ENCODE measurements at regions not wholly inside any gene's neighbourhood (a gene's known extent, or its start where the extent isn't known, plus 50 kb on each side); places are given as distances from the start of the nearest gene placed in this dataset.
A peak's percentile ranks its signal among the peaks of the same experiment; 100 is the strongest.

GRCh38 chr16:72666267-72666666, 381.7 kb downstream of the ZFHX3 start:
- H3K36me3 ChIP-seq (ENCODE audit: control insufficient read depth, insufficient read depth, low read length): no peaks in the 10 kb centered on the region
- H3K36me3 Mint-ChIP-seq (ENCODE audit: insufficient read depth, unreplicated experiment): no peaks in the 10 kb centered on the region
- no peaks in the 10 kb centered on the region for H3K4me1 Mint-ChIP-seq (ENCODE audit: low read depth, unreplicated experiment)
- no peak overlapping the region for H3K4me3 Mint-ChIP-seq (ENCODE audit: unreplicated experiment)
- POLR2A ChIA-PET: no interaction called here
- no peaks in the 10 kb centered on the region for H3K27me3 ChIP-seq (replicated peaks; ENCODE audit: control insufficient read depth, insufficient read depth, low read length)
- H3K9me3 Mint-ChIP-seq (ENCODE audit: unreplicated experiment): no peaks in the 10 kb centered on the region
- no peaks in the 10 kb centered on the region for H3K4me1 ChIP-seq
- H3K27ac Mint-ChIP-seq (ENCODE audit: unreplicated experiment): no peak overlapping the region
- no peaks in the 10 kb centered on the region for H3K9me3 ChIP-seq
- intact Hi-C loops (cut with micrococcal nuclease; ENCODE audit: unreplicated experiment): loop anchor here (10.0 kb wide), 1 partner anchor 101 kb away; no protein-coding TSS in a partner anchor
- CTCF ChIA-PET: no interaction called here
- no peaks in the 10 kb centered on the region for H3K27me3 Mint-ChIP-seq (ENCODE audit: insufficient read depth, unreplicated experiment)
- H3K4me3 ChIP-seq (ENCODE audit: low read depth, low read length): no peak overlapping the region
- no peak for DNase-seq
- BruUV-seq (replicated peaks): no TSS peak
- TF ChIP-seq CTCF (IDR thresholded peaks at IDR 0.05; ENCODE audit: insufficient read depth in 1 of 2, low read depth in 1 of 2, low read length in 1 of 2, severe bottlenecking in 1 of 2, unreplicated experiment in 1 of 2): peak in 1 of 2 experiments; percentile 5

- H3K4me1 ChIP-seq: no peaks in the 10 kb centered on the region
- peak overlapping the region; percentile 96 for H3K27ac Mint-ChIP-seq (ENCODE audit: unreplicated experiment)
- no peaks in the 10 kb centered on the region for H3K9me3 ChIP-seq
- peak overlapping the region; percentile 89 for H3K4me3 Mint-ChIP-seq (ENCODE audit: unreplicated experiment)
- H3K27me3 ChIP-seq (replicated peaks; ENCODE audit: control insufficient read depth, insufficient read depth, low read length): no peaks in the 10 kb centered on the region
- no peaks in the 10 kb centered on the region for H3K4me1 Mint-ChIP-seq (ENCODE audit: low read depth, unreplicated experiment)
- no peaks in the 10 kb centered on the region for H3K9me3 Mint-ChIP-seq (ENCODE audit: unreplicated experiment)
- no peaks in the 10 kb centered on the region for H3K36me3 ChIP-seq (ENCODE audit: control insufficient read depth, insufficient read depth, low read length)
- no peak for DNase-seq
- BruUV-seq (replicated peaks): no TSS peak
- no peak for TF ChIP-seq CTCF (IDR thresholded peaks at IDR 0.05; ENCODE audit: insufficient read depth in 1 of 2, low read depth in 1 of 2, low read length in 1 of 2, severe bottlenecking in 1 of 2, unreplicated experiment in 1 of 2)
- H3K27me3 Mint-ChIP-seq (ENCODE audit: insufficient read depth, unreplicated experiment): no peaks in the 10 kb centered on the region
- peak overlapping the region; percentile 88 for H3K4me3 ChIP-seq (ENCODE audit: low read depth, low read length)
- intact Hi-C loops (cut with micrococcal nuclease; ENCODE audit: unreplicated experiment): loop anchor here (2.0 to 10.0 kb wide), 2 partner anchors 101 to 163 kb away; no protein-coding TSS in a partner anchor
- H3K36me3 Mint-ChIP-seq (ENCODE audit: insufficient read depth, unreplicated experiment): no peaks in the 10 kb centered on the region
- POLR2A ChIA-PET: interaction anchor here (0.6 kb wide), 1 partner anchor 405 kb away, joined by 3 read pairs; no protein-coding TSS in a partner anchor
- CTCF ChIA-PET: no interaction called here
These were observed 382.2 kb downstream of the ZFHX3 start for GRCh38 chr16:72665701-72666100.

- BruUV-seq (replicated peaks): TSS peak; percentile 48
- Mint-ChIP-seq H3K36me3 (ENCODE audit: insufficient read depth, unreplicated experiment) (no peaks in the 10 kb centered on the region), H3K27ac (ENCODE audit: unreplicated experiment) (peak overlapping the region; percentile 96), H3K4me3 (ENCODE audit: unreplicated experiment) (peak overlapping the region; percentile 89), H3K27me3 (ENCODE audit: insufficient read depth, unreplicated experiment) (no peaks in the 10 kb centered on the region), H3K9me3 (ENCODE audit: unreplicated experiment) (no peaks in the 10 kb centered on the region), H3K4me1 (ENCODE audit: low read depth, unreplicated experiment) (no peaks in the 10 kb centered on the region)
- peak in 1 of 2 experiments; percentile 1 for TF ChIP-seq CTCF (IDR thresholded peaks at IDR 0.05; ENCODE audit: insufficient read depth in 1 of 2, low read depth in 1 of 2, low read length in 1 of 2, severe bottlenecking in 1 of 2, unreplicated experiment in 1 of 2)
- peak overlapping the region; percentile 88 for H3K4me3 ChIP-seq (ENCODE audit: low read depth, low read length)
- POLR2A ChIA-PET: no interaction called here
- DNase-seq: peak; percentile 97 to 99
- intact Hi-C loops (cut with micrococcal nuclease; ENCODE audit: unreplicated experiment): loop anchor here (2.0 to 10.0 kb wide), 2 partner anchors 100 to 162 kb away; no protein-coding TSS in a partner anchor
- H3K27me3 ChIP-seq (replicated peaks; ENCODE audit: control insufficient read depth, insufficient read depth, low read length): no peaks in the 10 kb centered on the region
- no peaks in the 10 kb centered on the region for H3K36me3 ChIP-seq (ENCODE audit: control insufficient read depth, insufficient read depth, low read length)
- CTCF ChIA-PET: interaction anchor here (0.7 to 1.4 kb wide), 2 partner anchors 168 to 186 kb away, joined by 3 to 5 read pairs; no protein-coding TSS in a partner anchor
- H3K4me1 ChIP-seq: no peaks in the 10 kb centered on the region
- no peaks in the 10 kb centered on the region for H3K9me3 ChIP-seq
These were observed 383.2 kb downstream of the ZFHX3 start for GRCh38 chr16:72664509-72665408.
